HL-60 (cell line): ENCODE measurements at regions not wholly inside any gene's neighbourhood (a gene's known extent, or its start where the extent isn't known, plus 50 kb on each side); places are given as distances from the start of the nearest gene placed in this dataset.

ENCODE experiments used
- DNase-seq, 2 experiments: peaks; one replicate each; pipeline ENCODE4 v3.0.0-alpha.2; 2010 to 2020; ENCODE audit warnings: low read depth in 1 of 2, low spot score in 1 of 2
- H3K27ac ChIP-seq: fragments of 250-450 bp; sonication (Bioruptor Pico); replicated peaks from 2 replicates; pipeline ENCODE4 v1.5.1; 2020; ENCODE audit warnings: mild to moderate bottlenecking, moderate library complexity
- H3K27me3 ChIP-seq: fragments of 250-450 bp; sonication (Bioruptor Pico); 2 replicates; pipeline ENCODE4 v1.5.1; 2021; ENCODE audit warnings: mild to moderate bottlenecking, moderate library complexity; ENCODE audit not compliant: insufficient read depth, poor library complexity, severe bottlenecking
- H3K4me3 ChIP-seq: replicated peaks from 2 replicates; pipeline ENCODE4 v1.5.1; 2011; ENCODE audit warnings: mild to moderate bottlenecking, control low read depth, low read length; ENCODE audit not compliant: insufficient read depth
- CTCF ChIP-seq: IDR thresholded peaks from one replicate; pipeline ENCODE4 v1.5.1; 2011; ENCODE audit warnings: low read length, control low read depth, inconsistent platforms; ENCODE audit not compliant: insufficient read depth
- GABPA ChIP-seq: IDR thresholded peaks from 2 replicates; pipeline ENCODE4 v1.6.1; 2012; ENCODE audit warnings: low read depth
- POLR2AphosphoS5 ChIP-seq: IDR thresholded peaks from 2 replicates; pipeline ENCODE4 v1.6.1; 2012; ENCODE audit warnings: low read depth
- REST ChIP-seq: IDR thresholded peaks from 2 replicates; pipeline ENCODE4 v1.6.1; 2012; ENCODE audit warnings: low read depth; ENCODE audit not compliant: insufficient replicate concordance
- SPI1 ChIP-seq: IDR thresholded peaks from 2 replicates; pipeline ENCODE4 v1.6.1; 2012; ENCODE audit warnings: low read depth, mild to moderate bottlenecking, borderline replicate concordance

GRCh38 chr7:10704653-10705052 lies 269.0 kb upstream of the PHF14 start:
- TF ChIP-seq POLR2AphosphoS5 (no peak), CTCF (no peak), SPI1 (no peak), GABPA (no peak), REST (no peak)
- Histone ChIP-seq H3K27ac (no peak overlapping the region), H3K4me3 (no peak overlapping the region), H3K27me3 (no peaks in the 10 kb centered on the region)
- no peak for DNase-seq

- no peaks in the 10 kb centered on the region for H3K27me3 ChIP-seq
- H3K27ac ChIP-seq: no peak overlapping the region
- no peak for DNase-seq
- no peak overlapping the region for H3K4me3 ChIP-seq
- TF ChIP-seq CTCF (no peak), SPI1 (peak; percentile 31; the same call in 1 of the 2 replicates)
Observed at GRCh38 chr7:10706875-10707493, 266.7 kb upstream of the PHF14 start.

GRCh38 chr7:10707519-10707918 lies 266.2 kb upstream of the PHF14 start:
- Histone ChIP-seq H3K4me3 (no peak overlapping the region), H3K27me3 (no peaks in the 10 kb centered on the region), H3K27ac (no peak overlapping the region)
- no peak for DNase-seq
- no peak for TF ChIP-seq GABPA
- no peak for TF ChIP-seq REST
- no peak for TF ChIP-seq POLR2AphosphoS5
- TF ChIP-seq SPI1: no peak
- no peak for TF ChIP-seq CTCF

GRCh38 chr7:10708447-10708846 lies 265.2 kb upstream of the PHF14 start:
- peak in 1 of 2 experiments; percentile 9 for DNase-seq
- no peak overlapping the region for H3K27ac ChIP-seq
- H3K4me3 ChIP-seq: no peak overlapping the region
- H3K27me3 ChIP-seq: no peaks in the 10 kb centered on the region
- TF ChIP-seq SPI1 (no peak), CTCF (peak; percentile 6)
